WTC11 (cell line): ENCODE measurements at regions not wholly inside any gene's neighbourhood (a gene's known extent, or its start where the extent isn't known, plus 50 kb on each side); places are given as distances from the start of the nearest gene placed in this dataset.

Experiments
- ATAC-seq: fragments of 200-7000 bp; cut with Tn5 transposase; 2 replicates; pipeline ENCODE4 v1.10.0; 2021; ENCODE audit warnings: mild to moderate bottlenecking, moderate library complexity
- CTCF ChIA-PET: fragments of 300-600 bp; sonication (Branson Sonifier 250); formaldehyde crosslinking; loops from one replicate; lab custom pipeline; 2021; ENCODE audit warnings: antibody characterized with exemption; lab: Charles Lee
- POLR2A ChIA-PET: fragments of 350-600 bp; sonication (Branson Sonifier 250); formaldehyde crosslinking; loops from one replicate; lab custom pipeline; 2021; ENCODE audit warnings: antibody characterized with exemption; lab: Charles Lee
- DNase-seq: peaks from one replicate; pipeline ENCODE4 v3.0.0; 2021; ENCODE audit warnings: low spot score
- H3K27ac Mint-ChIP-seq: 2 replicates; pipeline ENCODE4 v1.8.0; 2021; ENCODE audit warnings: mixed read lengths
- H3K27me3 Mint-ChIP-seq: 2 replicates; pipeline ENCODE4 v1.8.0; 2021; ENCODE audit warnings: low read depth, mild to moderate bottlenecking, moderate library complexity, mixed read lengths
- H3K36me3 Mint-ChIP-seq: 2 replicates; pipeline ENCODE4 v1.8.0; 2021; ENCODE audit warnings: mixed read lengths
- H3K4me1 Mint-ChIP-seq: 2 replicates; pipeline ENCODE4 v1.8.0; 2022; ENCODE audit warnings: mixed read lengths
- H3K4me3 Mint-ChIP-seq: 2 replicates; pipeline ENCODE4 v1.8.0; 2021; ENCODE audit warnings: mild to moderate bottlenecking, moderate library complexity, mixed read lengths
- H3K9me3 Mint-ChIP-seq: 2 replicates; pipeline ENCODE4 v1.8.0; 2021; ENCODE audit warnings: mixed read lengths
- ATF1 ChIP-seq: sonication (generic); formaldehyde crosslinking; IDR thresholded peaks from 2 replicates; pipeline ENCODE4 v1.8.1; 2023; ENCODE audit warnings: mild to moderate bottlenecking, moderate library complexity, missing genetic modification reagents
- CREM ChIP-seq: sonication (generic); formaldehyde crosslinking; IDR thresholded peaks from 2 replicates; pipeline ENCODE4 v1.8.1; 2022; ENCODE audit warnings: mild to moderate bottlenecking, missing genetic modification reagents, moderate library complexity
- EMX1 ChIP-seq: fragments of 250-450 bp; sonication (Bioruptor Pico); IDR thresholded peaks from 2 replicates; pipeline ENCODE4 v1.8.0; 2021; ENCODE audit warnings: mild to moderate bottlenecking
- FOXJ3 ChIP-seq: sonication (generic); formaldehyde crosslinking; IDR thresholded peaks from 2 replicates; pipeline ENCODE4 v1.9.0; 2021; ENCODE audit warnings: missing genetic modification reagents, mild to moderate bottlenecking, borderline replicate concordance
- FOXP4 ChIP-seq: sonication (generic); formaldehyde crosslinking; IDR thresholded peaks from 2 replicates; pipeline ENCODE4 v1.8.0; 2022; ENCODE audit warnings: mild to moderate bottlenecking, missing genetic modification reagents
- GTF2I ChIP-seq: fragments of 250-450 bp; sonication (Bioruptor Pico); conservative IDR thresholded peaks from 2 replicates; pipeline ENCODE4 v1.4.0; 2021; ENCODE audit warnings: mild to moderate bottlenecking
- NR1H2 ChIP-seq: sonication (generic); formaldehyde crosslinking; IDR thresholded peaks from 2 replicates; pipeline ENCODE4 v1.9.0; 2021; ENCODE audit warnings: mild to moderate bottlenecking, moderate library complexity, missing genetic modification reagents
- SP1 ChIP-seq: sonication (generic); formaldehyde crosslinking; conservative IDR thresholded peaks from 2 replicates; pipeline ENCODE4 v1.8.1; 2022; ENCODE audit warnings: missing genetic modification reagents
- USF2 ChIP-seq: sonication (generic); formaldehyde crosslinking; IDR thresholded peaks from 2 replicates; pipeline ENCODE4 v1.8.1; 2023; ENCODE audit warnings: mild to moderate bottlenecking, missing genetic modification reagents, moderate library complexity
- ZBTB21 ChIP-seq: sonication (generic); formaldehyde crosslinking; IDR thresholded peaks from 2 replicates; pipeline ENCODE4 v1.8.1; 2023; ENCODE audit warnings: mild to moderate bottlenecking, missing genetic modification reagents, borderline replicate concordance
- ZNF138 ChIP-seq: sonication (generic); formaldehyde crosslinking; conservative IDR thresholded peaks from 2 replicates; pipeline ENCODE4 v1.8.1; 2022; ENCODE audit warnings: mild to moderate bottlenecking, moderate library complexity, missing genetic modification reagents
- TF ChIP-seq, protein P1 (sequence below): fragments of 250-450 bp; sonication (Bioruptor Pico); IDR thresholded peaks from 2 replicates; pipeline ENCODE4 v1.9.0; 2021; ENCODE audit warnings: moderate library complexity, mild to moderate bottlenecking, inconsistent platforms, borderline replicate concordance
- TF ChIP-seq, protein P2 (sequence below): sonication (generic); formaldehyde crosslinking; IDR thresholded peaks from 2 replicates; pipeline ENCODE4 v1.8.0; 2023; ENCODE audit warnings: missing genetic modification reagents, mild to moderate bottlenecking, borderline replicate concordance
- TF ChIP-seq, protein P3 (sequence below): sonication (generic); formaldehyde crosslinking; IDR thresholded peaks from 2 replicates; pipeline ENCODE4 v1.8.1; 2023; ENCODE audit warnings: mild to moderate bottlenecking, missing genetic modification reagents
- TF ChIP-seq, protein P4 (sequence below): sonication (generic); formaldehyde crosslinking; IDR thresholded peaks from 2 replicates; pipeline ENCODE4 v1.8.1; 2023; ENCODE audit warnings: mild to moderate bottlenecking, moderate library complexity, missing genetic modification reagents

- ChIA-PET POLR2A (no interaction called here), CTCF (no interaction called here)
- DNase-seq (no peak), ATAC-seq (no peak)
- H3K36me3 Mint-ChIP-seq: no peaks in the 10 kb centered on the region
- H3K4me1 Mint-ChIP-seq: no peaks in the 10 kb centered on the region
- H3K27ac Mint-ChIP-seq: no peak overlapping the region
- H3K27me3 Mint-ChIP-seq: peaks cover 3% of the 10 kb centered on the region
- H3K4me3 Mint-ChIP-seq: no peak overlapping the region
- TF ChIP-seq, protein P1, sequence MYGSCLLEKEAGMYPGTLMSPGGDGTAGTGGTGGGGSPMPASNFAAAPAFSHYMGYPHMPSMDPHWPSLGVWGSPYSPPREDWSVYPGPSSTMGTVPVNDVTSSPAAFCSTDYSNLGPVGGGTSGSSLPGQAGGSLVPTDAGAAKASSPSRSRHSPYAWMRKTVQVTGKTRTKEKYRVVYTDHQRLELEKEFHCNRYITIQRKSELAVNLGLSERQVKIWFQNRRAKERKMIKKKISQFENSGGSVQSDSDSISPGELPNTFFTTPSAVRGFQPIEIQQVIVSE: no peak
- no peak for TF ChIP-seq ATF1
- TF ChIP-seq FOXP4 (CRISPR knock-in tag): no peak
- TF ChIP-seq, protein P2, sequence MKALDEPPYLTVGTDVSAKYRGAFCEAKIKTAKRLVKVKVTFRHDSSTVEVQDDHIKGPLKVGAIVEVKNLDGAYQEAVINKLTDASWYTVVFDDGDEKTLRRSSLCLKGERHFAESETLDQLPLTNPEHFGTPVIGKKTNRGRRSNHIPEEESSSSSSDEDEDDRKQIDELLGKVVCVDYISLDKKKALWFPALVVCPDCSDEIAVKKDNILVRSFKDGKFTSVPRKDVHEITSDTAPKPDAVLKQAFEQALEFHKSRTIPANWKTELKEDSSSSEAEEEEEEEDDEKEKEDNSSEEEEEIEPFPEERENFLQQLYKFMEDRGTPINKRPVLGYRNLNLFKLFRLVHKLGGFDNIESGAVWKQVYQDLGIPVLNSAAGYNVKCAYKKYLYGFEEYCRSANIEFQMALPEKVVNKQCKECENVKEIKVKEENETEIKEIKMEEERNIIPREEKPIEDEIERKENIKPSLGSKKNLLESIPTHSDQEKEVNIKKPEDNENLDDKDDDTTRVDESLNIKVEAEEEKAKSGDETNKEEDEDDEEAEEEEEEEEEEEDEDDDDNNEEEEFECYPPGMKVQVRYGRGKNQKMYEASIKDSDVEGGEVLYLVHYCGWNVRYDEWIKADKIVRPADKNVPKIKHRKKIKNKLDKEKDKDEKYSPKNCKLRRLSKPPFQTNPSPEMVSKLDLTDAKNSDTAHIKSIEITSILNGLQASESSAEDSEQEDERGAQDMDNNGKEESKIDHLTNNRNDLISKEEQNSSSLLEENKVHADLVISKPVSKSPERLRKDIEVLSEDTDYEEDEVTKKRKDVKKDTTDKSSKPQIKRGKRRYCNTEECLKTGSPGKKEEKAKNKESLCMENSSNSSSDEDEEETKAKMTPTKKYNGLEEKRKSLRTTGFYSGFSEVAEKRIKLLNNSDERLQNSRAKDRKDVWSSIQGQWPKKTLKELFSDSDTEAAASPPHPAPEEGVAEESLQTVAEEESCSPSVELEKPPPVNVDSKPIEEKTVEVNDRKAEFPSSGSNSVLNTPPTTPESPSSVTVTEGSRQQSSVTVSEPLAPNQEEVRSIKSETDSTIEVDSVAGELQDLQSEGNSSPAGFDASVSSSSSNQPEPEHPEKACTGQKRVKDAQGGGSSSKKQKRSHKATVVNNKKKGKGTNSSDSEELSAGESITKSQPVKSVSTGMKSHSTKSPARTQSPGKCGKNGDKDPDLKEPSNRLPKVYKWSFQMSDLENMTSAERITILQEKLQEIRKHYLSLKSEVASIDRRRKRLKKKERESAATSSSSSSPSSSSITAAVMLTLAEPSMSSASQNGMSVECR (CRISPR knock-in tag): no peak
- no peak for TF ChIP-seq NR1H2 (CRISPR knock-in tag)
- no peak for TF ChIP-seq ZNF138 (CRISPR knock-in tag)
- TF ChIP-seq USF2 (CRISPR knock-in tag): no peak
- no peak for TF ChIP-seq SP1
- no peak for TF ChIP-seq GTF2I (CRISPR knock-in tag)
- TF ChIP-seq, protein P3, sequence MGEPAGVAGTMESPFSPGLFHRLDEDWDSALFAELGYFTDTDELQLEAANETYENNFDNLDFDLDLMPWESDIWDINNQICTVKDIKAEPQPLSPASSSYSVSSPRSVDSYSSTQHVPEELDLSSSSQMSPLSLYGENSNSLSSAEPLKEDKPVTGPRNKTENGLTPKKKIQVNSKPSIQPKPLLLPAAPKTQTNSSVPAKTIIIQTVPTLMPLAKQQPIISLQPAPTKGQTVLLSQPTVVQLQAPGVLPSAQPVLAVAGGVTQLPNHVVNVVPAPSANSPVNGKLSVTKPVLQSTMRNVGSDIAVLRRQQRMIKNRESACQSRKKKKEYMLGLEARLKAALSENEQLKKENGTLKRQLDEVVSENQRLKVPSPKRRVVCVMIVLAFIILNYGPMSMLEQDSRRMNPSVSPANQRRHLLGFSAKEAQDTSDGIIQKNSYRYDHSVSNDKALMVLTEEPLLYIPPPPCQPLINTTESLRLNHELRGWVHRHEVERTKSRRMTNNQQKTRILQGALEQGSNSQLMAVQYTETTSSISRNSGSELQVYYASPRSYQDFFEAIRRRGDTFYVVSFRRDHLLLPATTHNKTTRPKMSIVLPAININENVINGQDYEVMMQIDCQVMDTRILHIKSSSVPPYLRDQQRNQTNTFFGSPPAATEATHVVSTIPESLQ (CRISPR knock-in tag): no peak
- TF ChIP-seq EMX1 (CRISPR knock-in tag): no peak
- 0 out of 2 replicates have a peak, but pooled peaks cover 5% of the 10 kb centered on the region for H3K9me3 Mint-ChIP-seq
Measured at GRCh38 chr10:8144496-8144895, 90.0 kb downstream of the GATA3 start.

DNA sequence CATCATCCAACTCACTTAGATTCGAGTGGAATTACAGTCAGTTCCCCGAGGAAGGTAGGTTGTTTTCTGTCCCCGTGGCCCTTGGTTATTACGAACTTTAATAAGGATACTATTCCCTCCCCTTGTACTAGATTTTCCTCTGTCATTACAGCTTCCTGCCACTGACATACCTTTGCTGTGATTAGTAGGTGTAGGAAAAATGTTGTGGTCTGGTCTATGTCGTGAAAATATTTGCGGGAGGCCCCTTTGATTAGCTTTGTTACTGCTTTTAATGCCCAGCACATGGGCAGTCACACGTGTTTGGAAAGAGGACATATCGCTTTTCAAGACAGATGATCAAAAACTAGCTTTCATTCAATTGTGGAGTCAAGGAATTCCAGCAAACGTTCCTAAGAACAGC is 92.2 kb downstream of the GATA3 start:
- H3K9me3 Mint-ChIP-seq: no peaks in the 10 kb centered on the region
- CTCF ChIA-PET: no interaction called here

More for the DNA sequence above, 92.2 kb downstream of the GATA3 start:
- Mint-ChIP-seq H3K36me3 (no peaks in the 10 kb centered on the region), H3K27ac (no peak overlapping the region)
- no peak for ATAC-seq
- no peak for TF ChIP-seq FOXJ3 (CRISPR knock-in tag)
- TF ChIP-seq ZBTB21: no peak
- no peak for TF ChIP-seq CREM (CRISPR knock-in tag)
- TF ChIP-seq SP1: no peak
- TF ChIP-seq, protein P4, sequence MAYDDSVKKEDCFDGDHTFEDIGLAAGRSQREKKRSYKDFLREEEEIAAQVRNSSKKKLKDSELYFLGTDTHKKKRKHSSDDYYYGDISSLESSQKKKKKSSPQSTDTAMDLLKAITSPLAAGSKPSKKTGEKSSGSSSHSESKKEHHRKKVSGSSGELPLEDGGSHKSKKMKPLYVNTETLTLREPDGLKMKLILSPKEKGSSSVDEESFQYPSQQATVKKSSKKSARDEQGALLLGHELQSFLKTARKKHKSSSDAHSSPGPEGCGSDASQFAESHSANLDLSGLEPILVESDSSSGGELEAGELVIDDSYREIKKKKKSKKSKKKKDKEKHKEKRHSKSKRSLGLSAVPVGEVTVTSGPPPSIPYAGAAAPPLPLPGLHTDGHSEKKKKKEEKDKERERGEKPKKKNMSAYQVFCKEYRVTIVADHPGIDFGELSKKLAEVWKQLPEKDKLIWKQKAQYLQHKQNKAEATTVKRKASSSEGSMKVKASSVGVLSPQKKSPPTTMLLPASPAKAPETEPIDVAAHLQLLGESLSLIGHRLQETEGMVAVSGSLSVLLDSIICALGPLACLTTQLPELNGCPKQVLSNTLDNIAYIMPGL: no peak
- TF ChIP-seq, all 79 proteins: peak for 0
- Mint-ChIP-seq H3K4me1 (peaks cover 11% of the 10 kb centered on the region), H3K27me3 (no peaks in the 10 kb centered on the region; the same call in 1 of the 2 replicates), H3K4me3 (no peak overlapping the region)
- DNase-seq: no peak
- POLR2A ChIA-PET: no interaction called here
